H1 (cell line): ENCODE measurements at regions not wholly inside any gene's neighbourhood (a gene's known extent, or its start where the extent isn't known, plus 50 kb on each side); places are given as distances from the start of the nearest gene placed in this dataset.

Experiments
- ASH2L ChIP-seq: fragments of 200-600, 300-600 bp; sonication (generic); IDR thresholded peaks from one replicate; pipeline ENCODE4 v1.7.1; 2017; ENCODE audit warnings: low read length
- ATF3 ChIP-seq: IDR thresholded peaks from 2 replicates; pipeline ENCODE4 v1.6.1; 2011; ENCODE audit warnings: low read depth, mild to moderate bottlenecking, low read length; ENCODE audit not compliant: insufficient read depth
- CHD7 ChIP-seq: fragments of 300-600 bp; sonication (generic); IDR thresholded peaks from 2 replicates; pipeline ENCODE4 v1.7.1; 2012; ENCODE audit warnings: low read length, moderate library complexity, mild to moderate bottlenecking, inconsistent platforms; ENCODE audit not compliant: insufficient replicate concordance
- POU5F1 ChIP-seq: IDR thresholded peaks from 2 replicates; pipeline ENCODE4 v1.6.1; 2011; ENCODE audit warnings: low read depth, mild to moderate bottlenecking, low read length, moderate library complexity
- SIN3A ChIP-seq, 2 experiments: IDR thresholded peaks in 1 of 2; conservative IDR thresholded peaks in 1 of 2; 2 replicates each; pipeline ENCODE4 v1.6.1; 2011 to 2012; ENCODE audit warnings: low read length in 2 of 2, improper control_type of control experiment in 1 of 2, low read depth in 1 of 2, mild to moderate bottlenecking in 1 of 2
- USF2 ChIP-seq: IDR thresholded peaks from 2 replicates; pipeline ENCODE4 v1.6.1; 2011; ENCODE audit warnings: low read length, improper control_type of control experiment

DNA sequence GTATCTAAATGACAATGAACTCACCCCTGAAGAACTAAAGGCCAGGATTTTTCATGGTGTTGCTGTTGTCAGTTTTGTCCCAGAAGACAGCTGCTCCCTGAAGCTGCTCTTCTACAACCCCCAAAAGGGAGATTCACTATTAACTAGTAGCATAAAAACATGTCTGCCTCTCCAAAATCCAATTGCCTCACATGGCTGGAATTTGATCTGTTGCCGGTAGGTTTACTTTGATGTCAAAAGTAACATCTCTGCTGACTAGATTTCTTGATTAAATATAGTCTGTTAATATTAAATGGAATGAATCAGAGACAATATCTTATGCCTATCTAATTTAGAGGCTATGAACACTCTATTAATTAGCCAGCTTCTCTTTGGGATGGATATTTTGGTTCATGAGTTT is 425.4 kb downstream of the ETS1 start (continued):
- TF ChIP-seq CHD7 (no peak), SIN3A (conservative IDR thresholded peaks at IDR 0.05 in 1 of 2, IDR thresholded peaks at IDR 0.05 in 1 of 2; ENCODE audit: low read depth in 1 of 2, low read length in 2 of 2) (no peak), ATF3 (no peak), POU5F1 (no peak), ASH2L (no peak), USF2 (no peak)
- TF ChIP-seq, all 59 proteins: peak for 0
